ENCODE measurements at regions not wholly inside any gene's neighbourhood (a gene's known extent, or its start where the extent isn't known, plus 50 kb on each side); places are given as distances from the start of the nearest gene placed in this dataset.

- no peak for DNase-seq
Observed at GRCh38 chr1:103854279-103854678, 104.6 kb downstream of the AMY1C start.

GRCh38 chr1:103859721-103860120, 110.0 kb downstream of the AMY1C start:
- DNase-seq, result no peak

GRCh38 chr1:103898576-103899345, 149.1 kb downstream of the AMY1C start:
- no peak for DNase-seq

GRCh38 chr1:103900005-103900404, 150.3 kb downstream of the AMY1C start:
- DNase-seq, result no peak

GRCh38 chr1:103901072-103901471, 151.4 kb downstream of the AMY1C start:
- DNase-seq, result no peak

GRCh38 chr1:103905363-103905762, 155.7 kb downstream of the AMY1C start:
- no peak for DNase-seq

GRCh38 chr1:103911450-103911849, 161.8 kb downstream of the AMY1C start:
- DNase-seq, result no peak

GRCh38 chr1:103917795-103918194, 168.1 kb downstream of the AMY1C start:
- no peak for DNase-seq

GRCh38 chr1:103931891-103932290, 182.2 kb downstream of the AMY1C start:
- DNase-seq, result no peak

- DNase-seq, result no peak
Observed at GRCh38 chr1:103937763-103938357, 188.2 kb downstream of the AMY1C start.

- no peak for DNase-seq
Observed at GRCh38 chr1:103941086-103941485, 191.4 kb downstream of the AMY1C start.

GRCh38 chr1:103942029-103942428, 192.3 kb downstream of the AMY1C start:
- DNase-seq, result no peak

- no peak for DNase-seq
Observed at GRCh38 chr1:103945774-103946173, 196.1 kb downstream of the AMY1C start.

GRCh38 chr1:103948526-103948925, 198.8 kb downstream of the AMY1C start:
- no peak for DNase-seq

GRCh38 chr1:103949779-103950178, 200.1 kb downstream of the AMY1C start:
- DNase-seq, result no peak

GRCh38 chr1:103953386-103953785, 203.7 kb downstream of the AMY1C start:
- DNase-seq, result no peak

- no peak for DNase-seq
Observed at GRCh38 chr1:103958699-103959098, 209.0 kb downstream of the AMY1C start.

- no peak for DNase-seq
Observed at GRCh38 chr1:103959565-103959964, 209.9 kb downstream of the AMY1C start.

- no peak for DNase-seq
Observed at GRCh38 chr1:103960045-103960444, 210.3 kb downstream of the AMY1C start.

GRCh38 chr1:103960710-103961109, 211.0 kb downstream of the AMY1C start:
- no peak for DNase-seq

GRCh38 chr1:103986792-103987191, 237.1 kb downstream of the AMY1C start:
- DNase-seq, result no peak

- no peak for DNase-seq
Observed at GRCh38 chr1:103997631-103998030, 247.9 kb downstream of the AMY1C start.

- no peak for DNase-seq
Observed at GRCh38 chr1:104018922-104019674, 269.4 kb downstream of the AMY1C start.

- no peak for DNase-seq
Observed at GRCh38 chr1:104019675-104020049, 270.0 kb downstream of the AMY1C start.

All from NCI-H526 treated with DMSO at 0.1 percent for 48 hours (cell line).